ENCODE measurements at regions not wholly inside any gene's neighbourhood (a gene's known extent, or its start where the extent isn't known, plus 50 kb on each side); places are given as distances from the start of the nearest gene placed in this dataset.

DNA sequence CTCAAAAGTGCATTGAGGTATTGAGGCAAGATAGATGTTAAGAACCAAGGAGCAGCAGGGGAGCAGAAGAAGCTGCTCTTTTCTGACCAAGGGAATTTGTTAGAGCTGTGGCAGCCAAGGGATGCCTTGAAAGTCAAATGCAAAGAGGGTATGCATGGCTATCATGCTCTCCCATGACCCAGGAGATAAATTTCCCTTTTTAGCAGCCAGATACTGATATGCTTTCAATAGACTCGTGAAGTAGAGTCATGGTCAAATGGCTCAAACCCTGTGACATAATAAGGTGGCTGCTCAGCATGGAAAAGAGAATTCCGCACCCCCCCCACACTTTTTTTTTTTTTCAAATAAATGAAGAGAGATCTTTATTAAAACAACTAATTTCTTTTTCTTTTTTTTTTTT, 180.9 kb upstream of the ACTBL2 start:
- no peak for TF ChIP-seq SPI1 (IDR thresholded peaks at IDR 0.05; ENCODE audit: low read depth, low read length)
- TF ChIP-seq POLR2A (IDR thresholded peaks at IDR 0.05; ENCODE audit: low read depth, low read length), result no peak
